HG02943 (cell line): ENCODE measurements at regions not wholly inside any gene's neighbourhood (a gene's known extent, or its start where the extent isn't known, plus 50 kb on each side); places are given as distances from the start of the nearest gene placed in this dataset.

Experiments used
- ATAC-seq: cut with Tn5 transposase; IDR thresholded peaks from one replicate; pipeline ENCODE4 v1.9.1; 2021; ENCODE audit warnings: mild to moderate bottlenecking, low read depth, moderate library complexity; ENCODE audit not compliant: unreplicated experiment

DNA sequence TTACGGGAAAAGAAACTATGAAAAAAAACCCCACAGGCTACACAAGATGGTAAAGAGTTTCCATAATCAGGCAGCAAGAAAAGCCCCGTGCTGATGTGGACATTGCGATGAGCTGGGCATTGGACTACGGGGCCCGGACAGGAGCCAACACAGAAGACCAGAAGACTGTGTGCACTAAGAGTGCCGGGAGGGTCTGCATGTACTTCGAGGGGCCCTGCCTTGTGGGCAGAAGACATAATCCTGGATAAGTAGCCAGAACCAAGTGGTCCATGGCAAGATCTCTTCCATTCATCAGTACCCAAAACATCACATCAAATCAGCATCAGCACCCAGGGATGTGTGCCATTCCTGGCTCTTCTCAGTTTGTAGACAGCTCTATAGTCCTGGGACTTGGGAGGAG is 317.8 kb downstream of the FGF9 start:
- no peak for ATAC-seq

- ATAC-seq: no peak
Observed at GRCh38 chr13:21996049-21996448, 325.2 kb downstream of the FGF9 start.

DNA sequence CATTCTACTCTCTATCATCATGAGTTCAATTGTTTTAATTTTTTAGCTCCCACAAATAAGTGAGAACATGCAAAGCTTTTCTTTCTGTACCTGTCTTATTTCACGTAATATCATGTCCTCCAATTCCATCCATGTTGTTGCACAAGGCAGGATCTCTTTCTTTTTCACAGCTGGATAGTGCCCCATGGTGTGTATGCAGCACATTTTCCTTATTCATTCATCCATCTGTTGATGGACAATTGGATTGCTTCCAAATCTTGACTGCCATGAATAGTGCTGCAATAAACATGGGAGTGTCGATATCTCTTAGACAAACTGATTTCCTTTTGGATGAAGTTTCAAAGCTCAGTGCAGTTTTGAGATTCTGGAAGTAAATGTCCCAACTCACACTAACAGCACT is 326.9 kb downstream of the FGF9 start:
- ATAC-seq: no peak

DNA sequence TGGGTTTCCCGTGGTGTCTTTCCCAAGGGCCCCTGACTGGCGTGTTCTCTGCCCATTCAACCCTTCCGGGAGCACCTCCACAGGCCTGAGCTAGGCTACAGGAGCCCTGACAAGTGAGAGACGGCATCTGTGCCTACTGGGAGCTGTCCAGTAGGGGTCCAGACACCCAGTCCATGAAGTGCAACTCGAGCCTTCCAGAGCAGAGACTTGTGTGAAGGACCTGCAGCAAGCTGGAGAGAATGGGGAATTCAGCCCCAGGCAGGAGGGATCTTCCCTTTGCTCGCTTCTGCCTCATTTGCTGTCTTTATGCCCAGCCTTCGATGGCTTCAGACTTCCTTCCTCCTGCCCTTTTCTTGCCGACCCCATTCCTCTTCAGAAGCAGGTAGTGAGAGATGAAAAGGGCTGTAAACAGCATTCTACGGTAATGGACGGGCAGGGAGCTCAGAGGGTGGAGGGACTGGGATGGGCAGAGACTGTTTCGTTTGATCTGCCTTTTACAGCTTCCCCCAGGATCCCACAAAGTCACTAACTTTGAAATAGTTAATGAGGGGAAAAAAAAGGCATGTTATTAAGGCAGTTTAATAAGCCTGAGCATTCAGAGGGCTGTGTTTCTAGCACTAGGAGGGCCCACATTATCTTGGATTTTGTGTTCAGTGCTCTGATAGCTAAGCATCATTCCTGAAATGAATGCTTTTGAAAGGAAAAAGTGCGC is 327.6 kb downstream of the FGF9 start:
- no peak for ATAC-seq

GRCh38 chr13:21999666-22000065 is 328.8 kb downstream of the FGF9 start:
- no peak for ATAC-seq

- ATAC-seq: no peak
Observed at GRCh38 chr13:22000191-22000590, 329.3 kb downstream of the FGF9 start.

GRCh38 chr13:22001336-22001735 is 330.5 kb downstream of the FGF9 start:
- ATAC-seq: no peak

DNA sequence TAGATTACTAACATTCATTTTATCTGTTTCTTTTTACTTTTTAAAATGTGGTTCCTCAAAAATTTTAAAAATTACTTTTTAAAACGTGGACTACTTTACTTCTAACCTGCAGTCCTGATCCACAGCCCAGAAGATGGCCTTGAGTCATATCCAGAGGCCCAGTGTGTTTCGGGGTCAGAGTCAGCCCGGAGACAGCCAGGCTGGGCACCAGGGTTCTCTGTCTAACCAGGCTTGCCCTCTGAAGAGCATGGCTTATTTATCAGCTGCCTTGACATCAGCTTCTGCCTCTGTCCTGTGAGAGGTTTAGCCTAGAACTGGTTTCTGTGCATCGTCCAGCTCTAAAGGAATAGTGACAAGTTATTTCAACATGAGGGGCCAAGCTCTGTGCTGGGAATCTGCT is 332.0 kb downstream of the FGF9 start:
- no peak for ATAC-seq

DNA sequence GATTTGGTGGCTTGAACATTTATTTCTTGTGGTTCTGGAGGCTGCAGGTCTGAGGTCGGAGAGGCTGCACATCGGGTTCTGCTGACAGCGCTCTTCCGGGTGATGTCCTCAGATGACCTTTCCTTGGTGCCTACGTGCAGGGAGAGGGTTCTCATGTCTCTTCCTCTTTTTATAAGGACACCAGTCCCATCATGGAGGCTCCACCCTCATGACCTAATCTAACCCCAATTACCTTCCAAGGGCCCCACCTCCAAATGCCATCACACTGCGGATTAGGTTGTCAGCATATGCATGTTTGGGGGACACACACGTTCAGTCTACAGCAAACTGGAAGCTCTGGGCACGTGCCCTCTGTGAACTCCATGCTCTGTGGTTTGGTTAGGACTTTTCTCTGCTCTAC is 338.6 kb downstream of the FGF9 start:
- ATAC-seq: no peak

DNA sequence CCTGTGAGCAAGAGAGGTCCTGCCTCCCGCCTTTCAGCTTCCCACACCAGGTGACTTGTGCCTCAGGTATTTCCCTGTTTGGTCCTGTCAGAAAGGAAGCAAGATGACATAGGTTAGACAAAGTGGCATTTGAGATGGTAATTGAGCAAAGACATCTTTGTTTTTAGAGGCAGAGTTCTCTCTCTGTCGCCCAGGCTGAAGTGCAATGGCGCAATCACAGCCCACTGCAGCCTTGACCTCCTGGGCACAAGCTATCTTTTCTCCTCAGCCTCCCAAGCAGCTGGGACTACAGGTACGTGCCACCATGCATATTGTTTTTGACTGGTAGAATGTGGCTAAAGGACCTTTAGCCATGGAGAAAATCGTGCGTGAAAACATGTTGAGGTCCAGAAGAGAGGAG is 339.1 kb downstream of the FGF9 start:
- no peak for ATAC-seq

GRCh38 chr13:22012686-22013085 is 341.8 kb downstream of the FGF9 start:
- no peak for ATAC-seq

GRCh38 chr13:22014469-22014868 is 343.6 kb downstream of the FGF9 start:
- ATAC-seq: no peak

- ATAC-seq: peak; percentile 97
Observed at GRCh38 chr13:22017226-22017625, 346.4 kb downstream of the FGF9 start.

DNA sequence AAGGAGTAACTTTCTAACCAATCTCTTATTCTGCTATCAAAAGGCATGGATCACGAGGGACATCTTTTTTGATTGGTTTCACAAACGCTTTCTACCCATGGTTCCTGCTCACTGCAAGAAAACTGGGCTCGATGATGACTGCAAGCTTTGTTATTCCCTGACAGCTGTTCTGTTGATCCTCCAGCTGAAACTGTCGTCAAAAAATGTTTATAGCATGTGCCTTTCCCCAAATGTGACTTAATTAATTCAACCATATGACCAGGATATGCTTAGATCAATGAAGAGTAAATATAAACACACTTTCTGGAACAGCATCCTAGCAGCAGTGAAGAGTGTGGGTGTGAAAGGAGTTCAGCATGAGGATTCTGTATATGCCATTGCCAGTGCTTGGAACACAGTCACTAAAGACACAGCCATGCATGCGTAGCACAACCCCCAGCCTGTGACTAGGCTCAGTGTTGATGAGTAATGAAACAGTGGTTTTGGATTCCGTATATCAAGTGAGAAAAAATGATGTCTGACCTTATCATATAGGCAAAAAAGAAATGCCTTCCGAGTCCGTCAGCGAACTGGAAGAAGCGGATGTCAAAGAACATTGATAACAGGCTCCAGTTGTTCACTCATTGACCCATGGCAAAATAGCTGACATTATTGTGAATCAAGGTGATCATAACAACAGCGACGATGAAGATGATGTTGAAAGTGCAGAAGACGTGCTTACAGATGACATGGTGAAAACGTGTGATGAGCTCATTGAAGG is 347.4 kb downstream of the FGF9 start:
- ATAC-seq: no peak

GRCh38 chr13:22018836-22019210 is 347.9 kb downstream of the FGF9 start:
- ATAC-seq: no peak

DNA sequence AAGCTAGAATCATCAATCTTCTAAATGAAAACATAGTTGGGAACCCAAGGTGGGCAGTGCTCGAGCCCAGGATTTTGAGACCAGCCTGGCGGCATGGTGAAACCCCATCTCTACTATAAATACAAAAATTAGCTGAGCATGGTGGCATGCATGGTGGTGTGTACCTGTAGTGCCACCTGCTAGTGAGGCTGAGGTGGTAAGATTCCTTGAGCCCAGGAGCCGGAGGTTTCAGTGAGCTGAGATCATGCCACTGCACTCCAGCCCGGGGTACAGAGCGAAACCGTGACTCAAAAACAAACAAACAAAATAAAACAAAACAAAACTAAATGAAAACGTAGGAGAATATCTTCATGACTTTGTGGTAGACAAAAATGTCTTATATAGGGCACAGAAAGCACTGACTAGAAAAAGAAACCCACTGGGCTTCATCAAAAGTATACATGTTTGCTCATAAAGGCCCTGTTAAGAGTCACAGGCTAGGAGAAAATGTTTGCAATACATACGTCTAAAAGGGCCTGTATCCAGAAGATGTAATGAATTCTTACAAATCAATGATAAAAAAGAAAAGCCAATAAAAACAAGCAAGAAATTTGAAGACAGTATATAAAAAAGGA is 353.6 kb downstream of the FGF9 start:
- ATAC-seq: no peak

DNA sequence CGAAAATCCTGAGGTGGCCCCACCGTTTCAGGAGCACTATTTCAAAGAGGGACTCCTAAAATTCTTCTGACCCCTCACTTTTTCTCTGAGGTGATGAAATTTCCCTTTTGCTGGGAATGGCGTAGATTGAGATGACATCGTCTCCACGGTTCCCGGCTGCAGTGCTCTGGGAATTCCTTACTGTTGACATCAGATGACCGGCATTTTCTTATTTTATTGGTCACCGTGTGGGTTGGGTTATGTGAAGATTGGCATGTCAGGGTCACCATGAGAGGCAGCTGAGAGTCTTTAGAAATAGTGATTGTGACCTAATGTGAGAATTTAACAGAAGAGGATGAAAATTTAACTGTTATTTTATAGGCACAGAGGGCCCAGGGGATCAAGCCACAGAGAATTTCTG is 356.7 kb downstream of the FGF9 start:
- no peak for ATAC-seq

GRCh38 chr13:22028831-22029230 is 358.0 kb downstream of the FGF9 start:
- ATAC-seq: no peak

- no peak for ATAC-seq
Observed at GRCh38 chr13:22030321-22030720, 359.4 kb downstream of the FGF9 start.

DNA sequence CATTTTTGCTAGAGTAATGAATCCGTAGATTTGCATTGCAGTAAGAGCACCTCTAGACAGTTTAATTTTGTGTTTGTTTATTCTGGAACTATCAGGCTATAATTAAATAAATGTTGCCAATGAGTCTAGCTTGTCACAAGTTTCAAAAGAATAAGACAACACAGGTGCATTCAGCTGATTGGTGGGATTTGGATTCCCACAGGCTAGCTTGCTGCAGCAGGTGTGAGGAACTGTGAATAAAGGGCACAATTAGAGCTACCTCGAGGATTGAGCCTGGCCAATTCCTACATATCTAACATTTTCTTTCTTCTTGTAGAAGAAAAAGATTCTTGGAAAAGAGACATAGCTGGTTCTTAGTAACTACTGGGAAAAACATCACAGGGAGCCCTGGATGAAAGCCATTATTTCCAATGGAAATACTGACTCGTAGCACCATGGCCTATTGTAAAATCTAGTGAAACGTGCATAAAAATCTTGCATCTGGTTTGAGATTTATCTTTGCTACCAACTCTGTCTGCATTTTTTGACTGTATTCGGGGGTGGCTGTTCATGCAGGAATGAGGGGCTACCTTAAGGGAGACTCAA is 360.9 kb downstream of the FGF9 start:
- no peak for ATAC-seq

- no peak for ATAC-seq
Observed at GRCh38 chr13:22032905-22033304, 362.0 kb downstream of the FGF9 start.
